GM19023 (cell line): ENCODE measurements at regions not wholly inside any gene's neighbourhood (a gene's known extent, or its start where the extent isn't known, plus 50 kb on each side); places are given as distances from the start of the nearest gene placed in this dataset.
"Not testable (repeated sequence)": the region's sequence is repeated elsewhere in the genome, so short reads cannot be mapped to it uniquely, and the experiment has no call there.

Experiments
- ATAC-seq: cut with Tn5 transposase; IDR thresholded peaks from one replicate; pipeline ENCODE4 v1.9.1; 2021; ENCODE audit warnings: mild to moderate bottlenecking, moderate library complexity; ENCODE audit not compliant: unreplicated experiment

DNA sequence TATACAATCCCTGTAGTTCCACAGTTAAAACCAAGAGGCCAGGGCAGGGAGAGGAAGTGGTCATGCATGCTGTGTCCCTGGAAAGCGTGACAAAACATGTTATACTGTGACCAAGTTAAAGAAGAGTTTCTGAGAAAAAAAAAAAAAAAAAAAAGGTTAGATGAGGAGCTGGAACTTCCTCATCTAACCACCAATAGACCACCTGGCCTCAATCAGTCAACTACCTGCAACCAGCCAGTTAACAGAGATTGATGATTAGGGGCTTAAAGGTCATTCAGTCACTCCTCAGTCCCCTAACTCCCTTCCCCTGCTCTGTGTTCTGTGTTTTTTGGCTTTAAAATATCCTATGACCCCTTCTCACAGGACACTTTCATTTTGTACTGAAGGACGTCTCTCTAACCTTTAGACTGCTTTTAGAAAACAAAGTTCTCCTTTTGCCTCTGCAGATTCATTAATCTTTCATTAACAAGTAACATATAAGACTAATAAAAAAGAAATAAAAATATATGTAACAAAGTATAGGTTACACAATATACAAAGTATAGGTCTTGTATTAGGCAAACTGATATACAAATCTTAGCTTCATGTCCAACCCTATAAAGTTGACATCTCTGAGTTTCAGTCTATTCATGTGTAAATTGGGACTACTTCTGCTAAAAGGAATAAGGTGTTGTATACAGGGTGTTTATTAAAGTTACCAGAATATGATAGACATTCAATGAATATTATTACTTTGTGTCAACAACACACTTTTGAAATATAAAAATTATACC lies 179.1 kb upstream of the NDST4 start:
- peak; percentile 42 for ATAC-seq

GRCh38 chr4:115287426-115287825 lies 174.0 kb upstream of the NDST4 start:
- no peak for ATAC-seq

- no peak for ATAC-seq
Observed at GRCh38 chr4:115279330-115279729, 165.9 kb upstream of the NDST4 start.

DNA sequence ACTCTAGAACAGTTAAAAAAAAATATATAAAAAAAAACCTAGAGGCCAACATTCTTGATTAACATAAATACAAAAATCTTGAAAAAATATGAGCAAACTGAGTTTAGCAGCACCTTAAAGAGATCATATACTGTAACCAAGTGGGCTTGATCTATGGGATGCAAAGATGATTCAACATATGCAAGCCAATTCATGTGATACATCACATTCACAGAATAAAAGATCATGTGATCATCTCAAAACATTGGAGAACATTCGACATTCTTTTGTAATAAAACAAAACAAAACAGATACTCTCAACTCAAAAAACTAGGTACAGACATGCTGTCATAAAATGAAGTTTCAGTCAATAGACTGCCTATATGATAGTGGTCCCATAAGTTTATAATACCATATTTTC lies 165.4 kb upstream of the NDST4 start:
- ATAC-seq = no peak

DNA sequence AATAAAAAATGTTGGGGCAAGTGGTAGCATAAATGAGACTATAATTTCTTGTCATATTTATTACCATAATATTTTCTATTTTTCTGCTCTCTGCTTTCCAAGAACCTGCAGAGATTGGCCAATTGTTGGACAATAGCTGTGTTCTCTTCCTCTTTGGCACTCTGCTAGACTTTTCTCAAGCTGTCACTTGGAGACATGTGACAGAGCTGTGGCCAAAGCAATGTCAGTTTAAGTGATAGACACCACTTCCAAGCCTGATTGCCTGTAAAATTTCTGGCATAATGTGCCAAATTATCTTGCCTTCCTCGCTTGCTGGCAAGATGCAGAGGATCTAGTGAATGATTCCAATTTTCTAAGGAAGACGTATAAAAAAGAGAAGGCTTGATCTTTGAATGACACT lies 162.2 kb upstream of the NDST4 start:
- no peak for ATAC-seq

DNA sequence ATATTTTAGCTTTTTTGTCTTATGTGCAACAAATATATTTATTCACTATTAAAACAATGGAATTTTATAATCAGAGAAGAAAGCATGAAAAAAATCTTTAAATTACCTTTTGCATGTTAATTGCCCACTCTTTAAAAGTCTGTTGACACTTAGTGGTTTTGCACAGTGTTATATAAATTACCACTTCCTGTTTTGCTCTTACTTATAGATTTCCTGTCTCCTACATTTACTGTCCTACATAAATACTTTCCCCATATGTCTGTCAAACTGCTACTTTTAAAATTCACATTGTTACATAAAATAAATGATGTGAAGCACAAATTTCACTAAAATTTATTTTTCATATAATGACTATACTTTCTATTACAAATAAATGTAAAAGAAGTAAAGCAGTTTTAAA lies 161.1 kb upstream of the NDST4 start:
- ATAC-seq = no peak

GRCh38 chr4:115272594-115272993 lies 159.2 kb upstream of the NDST4 start:
- ATAC-seq = no peak

DNA sequence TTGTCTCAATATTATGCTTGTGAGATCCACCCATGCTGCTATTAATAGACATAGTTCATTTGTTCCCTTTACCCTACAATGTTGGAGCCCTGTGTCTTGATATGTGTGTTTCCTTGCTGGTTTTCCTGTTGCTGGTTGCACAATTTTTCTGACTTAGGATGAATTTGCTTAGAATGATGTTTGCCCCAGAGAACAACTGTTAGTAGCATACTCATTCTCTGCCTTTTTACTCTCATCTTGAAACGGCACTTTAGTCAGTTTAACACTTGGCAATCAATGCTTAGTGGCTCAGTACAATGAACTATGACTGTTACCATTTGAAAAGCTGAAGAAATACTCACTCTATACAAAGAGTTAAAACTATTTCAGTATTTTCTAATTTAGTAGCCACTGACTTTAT lies 158.8 kb upstream of the NDST4 start:
- ATAC-seq = peak; percentile 76

GRCh38 chr4:115260195-115260594 lies 146.8 kb upstream of the NDST4 start:
- no peak for ATAC-seq

- no peak for ATAC-seq
Observed at GRCh38 chr4:115259642-115260041, 146.2 kb upstream of the NDST4 start.

GRCh38 chr4:115249808-115250207 lies 136.4 kb upstream of the NDST4 start:
- no peak for ATAC-seq

- ATAC-seq = no peak
Observed at GRCh38 chr4:115234405-115235093, 121.1 kb upstream of the NDST4 start.

DNA sequence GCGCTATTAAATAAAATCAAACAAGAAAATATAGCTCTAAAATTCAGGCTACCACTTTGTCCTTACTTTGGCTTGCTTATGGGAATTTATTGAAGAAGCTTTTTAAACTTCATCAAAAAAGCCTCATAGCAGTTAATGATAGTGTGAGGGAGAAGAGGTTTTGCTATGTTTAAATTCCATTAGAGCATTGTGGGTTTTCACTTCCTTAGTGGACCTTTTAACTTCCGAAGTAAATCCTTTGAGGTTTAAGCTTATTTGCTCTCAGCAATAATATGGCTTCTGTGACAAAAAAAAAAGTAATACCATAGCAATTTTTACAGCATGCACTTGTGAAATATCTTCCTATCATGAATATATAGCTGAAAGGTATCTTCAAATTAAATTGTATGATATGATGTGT lies 120.2 kb upstream of the NDST4 start:
- ATAC-seq = no peak

DNA sequence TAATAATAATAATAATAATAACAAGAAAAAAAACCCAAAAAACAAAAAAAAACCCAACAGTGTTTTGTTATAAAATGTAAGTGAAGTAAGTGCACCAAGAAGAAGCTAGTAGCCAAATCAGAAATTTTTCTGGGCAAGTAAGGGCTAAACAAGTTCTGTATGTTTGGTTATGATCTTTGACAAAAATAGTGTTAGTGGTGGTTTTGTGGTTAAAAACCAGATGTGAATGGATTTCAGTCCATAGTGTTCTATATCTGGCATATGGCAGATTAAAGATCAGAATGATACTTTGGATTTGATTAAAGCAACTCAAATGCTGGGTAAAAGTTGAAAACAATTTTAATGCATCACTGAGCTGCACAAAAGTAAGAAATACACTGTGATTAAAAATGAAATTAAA lies 116.5 kb upstream of the NDST4 start:
- no peak for ATAC-seq

DNA sequence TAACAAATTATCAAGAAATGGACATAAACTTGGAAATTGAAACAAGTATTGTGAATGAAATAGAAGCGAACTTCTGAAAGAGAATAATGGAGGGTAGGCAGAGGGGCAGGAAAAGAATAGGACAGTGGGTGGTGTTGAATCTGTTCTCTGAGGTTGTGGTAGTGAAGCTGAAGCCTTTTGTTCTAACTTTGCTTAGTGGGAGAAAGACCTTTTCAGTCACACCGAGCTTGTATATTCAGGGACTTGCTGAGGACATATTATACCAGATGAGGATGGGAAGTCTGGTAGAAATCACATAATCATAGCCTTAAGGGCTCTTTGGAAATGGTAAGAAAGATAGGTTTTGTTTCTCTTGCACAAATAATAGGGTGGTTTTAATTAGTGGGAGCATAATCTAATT lies 115.4 kb upstream of the NDST4 start:
- no peak for ATAC-seq

GRCh38 chr4:115222061-115222460 lies 108.6 kb upstream of the NDST4 start:
- ATAC-seq = no peak

DNA sequence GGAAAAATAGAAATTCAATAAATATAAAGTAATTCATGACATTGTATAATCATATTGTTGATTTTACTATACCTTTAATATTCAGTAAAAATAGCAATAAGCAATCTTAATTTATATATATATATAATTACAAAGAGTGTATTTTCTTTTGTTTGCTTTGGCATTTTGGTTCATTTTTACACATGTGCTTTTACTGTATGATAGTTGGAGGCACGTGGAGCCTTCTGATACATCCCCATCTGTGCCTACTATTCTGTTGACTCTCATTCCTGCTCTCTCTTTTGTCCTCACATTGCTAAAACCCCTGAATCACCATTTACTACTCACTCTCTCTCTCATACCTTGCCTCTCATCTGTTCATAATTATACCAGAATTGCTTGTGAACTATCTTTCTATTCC lies 106.4 kb upstream of the NDST4 start:
- ATAC-seq = no peak

GRCh38 chr4:115219315-115219860 lies 106.0 kb upstream of the NDST4 start:
- no peak for ATAC-seq

- ATAC-seq = no peak
Observed at GRCh38 chr4:115215935-115216334, 102.5 kb upstream of the NDST4 start.

DNA sequence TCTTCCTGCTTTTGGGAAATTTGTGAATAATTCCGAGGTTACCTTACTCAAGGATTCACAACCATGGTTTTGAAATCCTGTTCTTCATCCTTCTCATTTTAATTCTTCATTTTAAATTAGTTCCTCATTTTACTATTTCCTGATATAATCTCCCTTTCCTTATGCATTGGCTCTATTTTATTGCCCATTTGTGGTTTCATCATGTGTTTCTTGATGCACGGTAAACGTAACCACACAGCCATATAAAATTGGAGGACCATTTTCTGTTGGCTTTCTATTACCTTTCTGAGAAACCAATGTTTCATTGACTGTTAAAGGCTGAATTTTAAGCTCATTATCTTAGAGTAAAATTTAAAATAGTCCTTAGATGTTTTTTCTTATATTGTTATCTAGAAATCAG lies 100.3 kb upstream of the NDST4 start:
- ATAC-seq = no peak

- no peak for ATAC-seq
Observed at GRCh38 chr4:115201042-115201330, 87.6 kb upstream of the NDST4 start.

DNA sequence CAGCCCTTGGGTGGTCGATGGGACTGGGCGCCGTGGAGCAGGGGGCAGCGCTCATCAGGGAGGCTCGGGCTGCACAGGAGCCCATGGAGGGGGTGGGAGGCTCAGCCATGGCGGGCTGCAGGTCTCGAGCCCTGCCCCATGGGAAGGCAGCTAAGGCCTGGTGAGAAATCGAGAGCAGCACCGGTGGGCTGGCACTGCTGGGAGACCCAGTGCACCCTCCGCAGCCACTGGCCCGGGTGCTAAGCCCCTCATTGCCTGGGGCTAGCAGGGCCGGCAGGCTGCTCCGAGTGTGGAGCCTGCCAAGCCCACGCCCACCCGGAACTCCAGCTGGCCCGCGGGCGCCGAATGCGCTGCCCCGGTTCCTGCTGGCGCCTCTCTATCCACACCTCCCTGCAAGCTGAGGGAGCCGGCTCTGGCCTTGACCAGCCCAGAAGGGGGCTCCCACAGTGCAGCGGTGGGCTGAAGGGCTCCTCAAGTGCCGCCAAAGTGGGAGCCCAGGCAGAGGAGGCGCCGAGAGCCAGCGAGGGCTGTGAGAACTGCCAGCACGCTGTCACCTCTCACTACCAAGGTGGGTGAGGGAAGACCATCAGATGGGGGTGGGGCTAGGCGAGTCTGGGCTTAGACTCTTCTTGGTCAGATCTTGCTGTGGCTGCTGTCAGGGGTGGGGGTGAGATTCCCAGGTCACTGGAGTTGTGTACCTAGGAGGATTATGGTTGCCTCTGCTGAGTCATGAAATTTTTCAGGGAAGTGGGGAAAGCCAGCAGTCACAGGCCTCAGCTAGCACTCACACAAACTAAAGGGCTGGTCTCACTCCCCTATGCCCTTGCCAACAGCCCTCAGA lies 87.0 kb upstream of the NDST4 start:
- not testable (repeated sequence) for ATAC-seq
